IMR-90 (cell line): ENCODE measurements at regions not wholly inside any gene's neighbourhood (a gene's known extent, or its start where the extent isn't known, plus 50 kb on each side); places are given as distances from the start of the nearest gene placed in this dataset.

Source experiments
- ATAC-seq: fragments of 200-7000 bp; cut with Tn5 transposase; 2 replicates; pipeline ENCODE4 v1.9.1; 2020; ENCODE audit warnings: low read depth, mild to moderate bottlenecking, moderate library complexity
- BruUV-seq: library from RNA; stranded (reverse); fragments of 400-500 nt; replicated peaks from 2 replicates; lab custom pipeline; 2021; lab: Mats Ljungman, UMichigan
- CTCF ChIA-PET: fragments of 300-600 bp; formaldehyde crosslinking; extraction: SDS; loops from one replicate; lab custom pipeline; 2021; ENCODE audit warnings: antibody characterized with exemption; lab: Yijun Ruan, JAX
- POLR2A ChIA-PET: fragments of 300-600 bp; sonication (Branson Sonifier 250); formaldehyde crosslinking; loops from one replicate; lab custom pipeline; 2022; ENCODE audit warnings: antibody characterized with exemption; ENCODE audit not compliant: unreplicated experiment; lab: Charles Lee
- DNase-seq: peaks from one replicate; pipeline ENCODE4 v3.0.0; 2013
- H2AFZ ChIP-seq: replicated peaks from 2 replicates; pipeline ENCODE3; 2013; ENCODE audit warnings: low read length, mild to moderate bottlenecking; ENCODE audit not compliant: poor library complexity
- H2AK5ac ChIP-seq: 2 replicates; pipeline ENCODE4 v1.6.1; 2013; ENCODE audit warnings: low read depth, low read length, inconsistent platforms
- H2AK9ac ChIP-seq: replicated peaks from 2 replicates; pipeline ENCODE3; 2013; ENCODE audit warnings: mild to moderate bottlenecking, low read depth, low read length, moderate library complexity; ENCODE audit not compliant: poor library complexity
- H2BK120ac ChIP-seq: 2 replicates; pipeline ENCODE4 v1.6.1; 2013; ENCODE audit warnings: low read depth, low read length, inconsistent platforms
- H2BK15ac ChIP-seq: 3 replicates; pipeline ENCODE4 v1.6.1; 2013; ENCODE audit warnings: low read depth, low read length, inconsistent platforms
- H2BK20ac ChIP-seq: 2 replicates; pipeline ENCODE4 v1.6.1; 2013; ENCODE audit warnings: low read depth, mild to moderate bottlenecking, inconsistent platforms, low read length, moderate library complexity
- H2BK5ac ChIP-seq: 2 replicates; pipeline ENCODE4 v1.6.1; 2013; ENCODE audit warnings: mild to moderate bottlenecking, low read depth, low read length, inconsistent platforms; ENCODE audit not compliant: poor library complexity, severe bottlenecking
- H3K14ac ChIP-seq: replicated peaks from 2 replicates; pipeline ENCODE4 v1.6.1; 2013; ENCODE audit warnings: low read depth, low read length, inconsistent platforms
- H3K18ac ChIP-seq: 2 replicates; pipeline ENCODE4 v1.6.1; 2013; ENCODE audit warnings: low read depth, low read length, control low read depth
- H3K23ac ChIP-seq: 2 replicates; pipeline ENCODE4 v1.6.1; 2013; ENCODE audit warnings: low read depth, low read length, inconsistent platforms
- H3K27ac ChIP-seq: 2 replicates; pipeline ENCODE4 v1.5.1; 2013; ENCODE audit warnings: mild to moderate bottlenecking, control low read depth, low read length; ENCODE audit not compliant: insufficient read depth
- H3K27me3 ChIP-seq: 2 replicates; pipeline ENCODE4 v1.6.1; 2013; ENCODE audit warnings: low read length; ENCODE audit not compliant: control insufficient read depth, insufficient read depth
- H3K36me3 ChIP-seq: 2 replicates; pipeline ENCODE4 v1.6.1; 2013; ENCODE audit warnings: low read length, mixed read lengths; ENCODE audit not compliant: control insufficient read depth, insufficient read depth
- H3K4ac ChIP-seq: 2 replicates; pipeline ENCODE4 v1.6.1; 2013; ENCODE audit warnings: low read depth, low read length, inconsistent platforms
- H3K4me1 ChIP-seq: 2 replicates; pipeline ENCODE4 v1.6.1; 2013; ENCODE audit warnings: low read length, mixed read lengths; ENCODE audit not compliant: control insufficient read depth, insufficient read depth
- H3K4me2 ChIP-seq: 2 replicates; pipeline ENCODE4 v1.6.1; 2013; ENCODE audit warnings: low read depth, mild to moderate bottlenecking, control low read depth, low read length, moderate library complexity
- H3K4me3 ChIP-seq: 2 replicates; pipeline ENCODE4 v1.5.1; 2013; ENCODE audit warnings: low read depth, mild to moderate bottlenecking, control low read depth, low read length, moderate library complexity; ENCODE audit not compliant: insufficient read depth
- H3K56ac ChIP-seq: 2 replicates; pipeline ENCODE4 v1.6.1; 2013; ENCODE audit warnings: low read length, inconsistent platforms; ENCODE audit not compliant: insufficient read depth; ENCODE audit errors: extremely low read depth
- H3K79me1 ChIP-seq, 2 experiments: 2 replicates each; pipeline ENCODE4 v1.6.1; 2013; ENCODE audit warnings: low read length in 2 of 2, inconsistent platforms in 1 of 2, low read depth in 1 of 2
- H3K9ac ChIP-seq: 2 replicates; pipeline ENCODE4 v1.6.1; 2013; ENCODE audit warnings: low read depth, low read length, control low read depth
- H3K9me1 ChIP-seq: 2 replicates; pipeline ENCODE4 v1.6.1; 2013; ENCODE audit warnings: low read length, inconsistent platforms; ENCODE audit not compliant: insufficient read depth
- H3K9me3 ChIP-seq: 2 replicates; pipeline ENCODE4 v1.6.1; 2013; ENCODE audit warnings: low read length; ENCODE audit not compliant: control insufficient read depth, insufficient read depth
- H4K20me1 ChIP-seq: 2 replicates; pipeline ENCODE4 v1.6.1; 2013; ENCODE audit warnings: low read length, inconsistent platforms; ENCODE audit not compliant: insufficient read depth
- H4K5ac ChIP-seq: 2 replicates; pipeline ENCODE4 v1.6.1; 2013; ENCODE audit warnings: mild to moderate bottlenecking, low read depth, low read length, control low read depth
- H4K8ac ChIP-seq, 2 experiments: 2 replicates each; pipeline ENCODE4 v1.6.1; 2013; ENCODE audit warnings: low read depth in 2 of 2, low read length in 2 of 2, control low read depth in 1 of 2, inconsistent platforms in 1 of 2
- H4K91ac ChIP-seq: 2 replicates; pipeline ENCODE4 v1.6.1; 2013; ENCODE audit warnings: low read depth, low read length, inconsistent platforms; ENCODE audit not compliant: insufficient read depth
- BHLHE40 ChIP-seq: fragments of 150-350 bp; IDR thresholded peaks from 2 replicates; pipeline ENCODE4 v1.6.1; 2016; ENCODE audit warnings: mild to moderate bottlenecking, low read depth, low read length
- CEBPB ChIP-seq: IDR thresholded peaks from 2 replicates; pipeline ENCODE4 v1.6.1; 2012; ENCODE audit warnings: low read depth, low read length, improper control_type of control experiment
- CHD1 ChIP-seq: IDR thresholded peaks from 2 replicates; pipeline ENCODE4 v1.6.1; 2012; ENCODE audit warnings: low read depth, low read length, improper control_type of control experiment
- ELK1 ChIP-seq: fragments of 150-350 bp; IDR thresholded peaks from 2 replicates; pipeline ENCODE4 v1.6.1; 2016; ENCODE audit warnings: low read depth, mild to moderate bottlenecking, low read length, moderate library complexity, borderline replicate concordance
- FOS ChIP-seq: fragments of 150-350 bp; IDR thresholded peaks from 2 replicates; pipeline ENCODE4 v1.6.1; 2016; ENCODE audit warnings: low read depth, low read length
- MAFK ChIP-seq: IDR thresholded peaks from 2 replicates; pipeline ENCODE4 v1.6.1; 2012; ENCODE audit warnings: low read depth, low read length, improper control_type of control experiment
- MAZ ChIP-seq: IDR thresholded peaks from 2 replicates; pipeline ENCODE4 v1.6.1; 2012; ENCODE audit warnings: low read depth, mild to moderate bottlenecking, low read length, improper control_type of control experiment, moderate library complexity, borderline replicate concordance
- MXI1 ChIP-seq: IDR thresholded peaks from 2 replicates; pipeline ENCODE4 v1.6.1; 2012; ENCODE audit warnings: low read depth, mild to moderate bottlenecking, low read length, moderate library complexity, borderline replicate concordance
- NFE2L2 ChIP-seq: fragments of 150-350 bp; IDR thresholded peaks from 2 replicates; pipeline ENCODE4 v1.6.1; 2016; ENCODE audit warnings: low read depth, mild to moderate bottlenecking, low read length
- POLR2A ChIP-seq: IDR thresholded peaks from 2 replicates; pipeline ENCODE4 v1.6.1; 2012; ENCODE audit warnings: mild to moderate bottlenecking, low read depth, low read length
- RAD21 ChIP-seq: IDR thresholded peaks from 2 replicates; pipeline ENCODE4 v1.6.1; 2012; ENCODE audit warnings: low read length, improper control_type of control experiment
- RCOR1 ChIP-seq: IDR thresholded peaks from 2 replicates; pipeline ENCODE4 v1.6.1; 2012; ENCODE audit warnings: mild to moderate bottlenecking, low read length, improper control_type of control experiment; ENCODE audit not compliant: insufficient replicate concordance
- RFX5 ChIP-seq: IDR thresholded peaks from 2 replicates; pipeline ENCODE4 v1.8.0; 2012; ENCODE audit warnings: low read depth, mild to moderate bottlenecking, low read length, moderate library complexity
- SMC3 ChIP-seq: fragments of 150-350 bp; IDR thresholded peaks from 2 replicates; pipeline ENCODE4 v1.6.1; 2016; ENCODE audit warnings: low read depth, mild to moderate bottlenecking, antibody characterized with exemption, low read length, moderate library complexity
- WGBS, 2 experiments: methylation state at CpG; one replicate each; pipeline versions ENCODE4 v1.1.5 to v1.1.7; 2013; ENCODE audit warnings: missing lambda C conversion rate in 2 of 2; ENCODE audit not compliant: insufficient read length in 1 of 2; ENCODE audit errors: extremely low coverage in 2 of 2; 5-methylcytosine and 5-hydroxymethylcytosine counted together
- dilution Hi-C: fragments of 300-500 bp; cut with HindIII; formaldehyde crosslinking; loops from one replicate; pipeline ENCODE4 v1.14.3; 2018; ENCODE audit warnings: low sequenced_read_pairs; ENCODE audit not compliant: unreplicated experiment
- in situ Hi-C: fragments of 300-500 bp; cut with MboI; formaldehyde crosslinking; loops from 3 replicates; pipeline ENCODE4 v1.14.3; 2019; ENCODE audit warnings: low sequenced_read_pairs, inconsistent platforms, mixed read lengths
- intact Hi-C: fragments of 100-400 bp; cut with micrococcal nuclease; formaldehyde crosslinking; loops from 2 replicates; pipeline ENCODE4 v1.10.0; 2022
- TF ChIP-seq, protein P1 (sequence below): fragments of 150-350 bp; IDR thresholded peaks from 2 replicates; pipeline ENCODE4 v1.6.1; 2017; ENCODE audit warnings: mild to moderate bottlenecking, antibody characterized with exemption, low read length, low read depth
- TF ChIP-seq, protein P2 (sequence below): conservative IDR thresholded peaks from 2 replicates; pipeline ENCODE4 v1.5.1; 2012; ENCODE audit warnings: mild to moderate bottlenecking, low read depth, low read length, improper control_type of control experiment

- BruUV-seq: no TSS peak
- Histone ChIP-seq H3K56ac (no peak overlapping the region), H2AK9ac (no peak overlapping the region), H2BK15ac (no peak overlapping the region), H3K4me3 (no peak overlapping the region), H3K4me1 (no peaks in the 10 kb centered on the region), H3K4me2 (no peak overlapping the region), H2AK5ac (no peak overlapping the region), H3K27ac (no peak overlapping the region), H3K9ac (no peak overlapping the region), H4K91ac (no peak overlapping the region), H3K79me1 (no peaks in the 10 kb centered on the region), H3K9me3 (no peaks in the 10 kb centered on the region), H2BK20ac (no peak overlapping the region), H4K5ac (no peak overlapping the region), H3K9me1 (no peaks in the 10 kb centered on the region), H3K18ac (no peak overlapping the region), H3K4ac (no peak overlapping the region), H4K8ac (no peak overlapping the region), H4K20me1 (no peaks in the 10 kb centered on the region), H2BK120ac (no peak overlapping the region), H2BK5ac (no peak overlapping the region), H3K36me3 (no peaks in the 10 kb centered on the region), H3K23ac (no peak overlapping the region), H2AFZ (no peak overlapping the region), H3K14ac (no peak overlapping the region), H3K27me3 (no peaks in the 10 kb centered on the region)
- CTCF ChIA-PET: no interaction called here
- DNase-seq: no peak
- dilution Hi-C loops: no loop called here
- WGBS, 2 experiments: no CpG with 5 or more reads among the region's 4 CpGs
- TF ChIP-seq MAFK: no peak
- TF ChIP-seq RFX5: no peak
- TF ChIP-seq, protein P1, sequence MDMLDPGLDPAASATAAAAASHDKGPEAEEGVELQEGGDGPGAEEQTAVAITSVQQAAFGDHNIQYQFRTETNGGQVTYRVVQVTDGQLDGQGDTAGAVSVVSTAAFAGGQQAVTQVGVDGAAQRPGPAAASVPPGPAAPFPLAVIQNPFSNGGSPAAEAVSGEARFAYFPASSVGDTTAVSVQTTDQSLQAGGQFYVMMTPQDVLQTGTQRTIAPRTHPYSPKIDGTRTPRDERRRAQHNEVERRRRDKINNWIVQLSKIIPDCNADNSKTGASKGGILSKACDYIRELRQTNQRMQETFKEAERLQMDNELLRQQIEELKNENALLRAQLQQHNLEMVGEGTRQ: no peak
- no peak for TF ChIP-seq RAD21
- TF ChIP-seq POLR2A: no peak
- TF ChIP-seq MAZ: no peak
- TF ChIP-seq, protein P2, sequence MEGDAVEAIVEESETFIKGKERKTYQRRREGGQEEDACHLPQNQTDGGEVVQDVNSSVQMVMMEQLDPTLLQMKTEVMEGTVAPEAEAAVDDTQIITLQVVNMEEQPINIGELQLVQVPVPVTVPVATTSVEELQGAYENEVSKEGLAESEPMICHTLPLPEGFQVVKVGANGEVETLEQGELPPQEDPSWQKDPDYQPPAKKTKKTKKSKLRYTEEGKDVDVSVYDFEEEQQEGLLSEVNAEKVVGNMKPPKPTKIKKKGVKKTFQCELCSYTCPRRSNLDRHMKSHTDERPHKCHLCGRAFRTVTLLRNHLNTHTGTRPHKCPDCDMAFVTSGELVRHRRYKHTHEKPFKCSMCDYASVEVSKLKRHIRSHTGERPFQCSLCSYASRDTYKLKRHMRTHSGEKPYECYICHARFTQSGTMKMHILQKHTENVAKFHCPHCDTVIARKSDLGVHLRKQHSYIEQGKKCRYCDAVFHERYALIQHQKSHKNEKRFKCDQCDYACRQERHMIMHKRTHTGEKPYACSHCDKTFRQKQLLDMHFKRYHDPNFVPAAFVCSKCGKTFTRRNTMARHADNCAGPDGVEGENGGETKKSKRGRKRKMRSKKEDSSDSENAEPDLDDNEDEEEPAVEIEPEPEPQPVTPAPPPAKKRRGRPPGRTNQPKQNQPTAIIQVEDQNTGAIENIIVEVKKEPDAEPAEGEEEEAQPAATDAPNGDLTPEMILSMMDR: no peak
- TF ChIP-seq NFE2L2: no peak
- no peak for TF ChIP-seq SMC3
- no peak for TF ChIP-seq MXI1
- TF ChIP-seq ELK1: no peak
- TF ChIP-seq BHLHE40: no peak
- TF ChIP-seq CHD1: no peak
- no peak for TF ChIP-seq CEBPB
- no peak for TF ChIP-seq RCOR1
- no peak for TF ChIP-seq FOS
- in situ Hi-C loops: no loop called here
- intact Hi-C loops: no loop called here
- ATAC-seq: no peak
- POLR2A ChIA-PET: no interaction called here
Measured at GRCh38 chr14:35975814-35976213, 149.7 kb downstream of the BRMS1L start.
